H1 (cell line): ENCODE measurements at regions not wholly inside any gene's neighbourhood (a gene's known extent, or its start where the extent isn't known, plus 50 kb on each side); places are given as distances from the start of the nearest gene placed in this dataset.

Experiments used
- CTCF ChIA-PET: fragments of 300-600 bp; sonication (Branson Sonifier 250); formaldehyde crosslinking; loops from one replicate; lab custom pipeline; 2021; ENCODE audit not compliant: partially characterized antibody; lab: Charles Lee
- POLR2A ChIA-PET: fragments of 300-600 bp; sonication (Branson Sonifier 250); formaldehyde crosslinking; loops from one replicate; lab custom pipeline; 2021; ENCODE audit warnings: inconsistent platforms; ENCODE audit not compliant: partially characterized antibody; lab: Charles Lee
- DNase-seq, 2 experiments: peaks; one replicate each; pipeline versions ENCODE4 v3.0.0 to v3.0.0-alpha.2; 2010 to 2022; ENCODE audit warnings: low spot score in 2 of 2, low read depth in 1 of 2, mixed read lengths in 1 of 2
- FAIRE-seq: peaks from 2 replicates; lab custom pipeline; 2011; peaks lifted over from hg19 to GRCh38; lab: Jason Lieb, UNC
- H2AFZ ChIP-seq: 2 replicates; pipeline ENCODE4 v1.8.1; 2012; ENCODE audit warnings: low read length, inconsistent platforms
- H2AK5ac ChIP-seq: 2 replicates; pipeline ENCODE4 v1.6.1; 2013; ENCODE audit warnings: low read depth, low read length
- H2BK120ac ChIP-seq: replicated peaks from 2 replicates; pipeline ENCODE3; 2013; ENCODE audit warnings: low read depth, low read length, inconsistent platforms
- H2BK12ac ChIP-seq: 2 replicates; pipeline ENCODE4 v1.6.1; 2013; ENCODE audit warnings: low read depth, low read length
- H2BK15ac ChIP-seq: 2 replicates; pipeline ENCODE4 v1.6.1; 2013; ENCODE audit warnings: low read length
- H2BK20ac ChIP-seq: 2 replicates; pipeline ENCODE4 v1.6.1; 2013; ENCODE audit warnings: low read length
- H2BK5ac ChIP-seq: 2 replicates; pipeline ENCODE4 v1.6.1; 2013; ENCODE audit warnings: low read depth, low read length
- H3K14ac ChIP-seq: 2 replicates; pipeline ENCODE4 v1.6.1; 2013; ENCODE audit warnings: inconsistent platforms; ENCODE audit not compliant: insufficient read length
- H3K18ac ChIP-seq: 2 replicates; pipeline ENCODE4 v1.6.1; 2013; ENCODE audit warnings: low read length; ENCODE audit errors: extremely low read depth
- H3K23ac ChIP-seq: 2 replicates; pipeline ENCODE4 v1.6.1; 2013; ENCODE audit warnings: inconsistent platforms; ENCODE audit not compliant: insufficient read length
- H3K23me2 ChIP-seq: 2 replicates; pipeline ENCODE4 v1.6.1; 2013; ENCODE audit warnings: low read depth, low read length
- H3K27ac ChIP-seq: 2 replicates; pipeline ENCODE4 v1.6.1; 2011; ENCODE audit warnings: low read depth, low read length, inconsistent platforms
- H3K27me3 ChIP-seq, 4 experiments: replicated peaks in 1 of 4; 1 replicate in 1 of 4; 2 replicates in 3 of 4; pipeline versions ENCODE4 v1.6.1 to v1.8.1; 2011 to 2013; ENCODE audit warnings: low read length in 3 of 4, mild to moderate bottlenecking in 3 of 4, inconsistent platforms in 2 of 4, mixed read lengths in 2 of 4, moderate library complexity in 1 of 4; ENCODE audit not compliant: control insufficient read depth in 3 of 4, insufficient read depth in 3 of 4; ENCODE audit errors: extremely low read depth in 1 of 4
- H3K36me3 ChIP-seq, 4 experiments: 2 replicates each; pipeline versions ENCODE4 v1.6.1 to v1.8.1; 2011 to 2013; ENCODE audit warnings: mild to moderate bottlenecking in 4 of 4, low read length in 3 of 4, moderate library complexity in 2 of 4, control low read depth in 1 of 4, inconsistent platforms in 1 of 4; ENCODE audit not compliant: insufficient read depth in 4 of 4, control insufficient read depth in 2 of 4
- H3K4ac ChIP-seq: replicated peaks from 2 replicates; pipeline ENCODE3; 2013; ENCODE audit warnings: low read length, low read depth, mixed read lengths, inconsistent platforms; ENCODE audit not compliant: insufficient read length
- H3K4me1 ChIP-seq, 4 experiments: replicated peaks in 1 of 4; 1 replicate in 1 of 4; 2 replicates in 3 of 4; pipeline versions ENCODE4 v1.6.1 to v1.8.1; 2011 to 2013; ENCODE audit warnings: low read length in 3 of 4, inconsistent platforms in 2 of 4, mixed read lengths in 1 of 4; ENCODE audit not compliant: insufficient read depth in 4 of 4, control insufficient read depth in 3 of 4
- H3K4me2 ChIP-seq, 2 experiments: 2 replicates each; pipeline versions ENCODE4 v1.6.1 to v1.8.1; 2011 to 2013; ENCODE audit warnings: low read depth in 2 of 2, low read length in 2 of 2, control low read depth in 1 of 2, inconsistent platforms in 1 of 2, mild to moderate bottlenecking in 1 of 2; ENCODE audit not compliant: insufficient read depth in 1 of 2
- H3K4me3 ChIP-seq, 4 experiments: fragments of 200-600, 300-600 bp in 1 of 4; sonication (generic), shearing (Covaris generic), sonication (Bioruptor Twin) in 1 of 4; 2 replicates each; pipeline versions ENCODE4 v1.5.1 to v1.8.1; 2011 to 2016; ENCODE audit warnings: low read length in 4 of 4, low read depth in 3 of 4, control low read depth in 2 of 4, inconsistent platforms in 2 of 4, mild to moderate bottlenecking in 2 of 4, mixed read lengths in 1 of 4, moderate library complexity in 1 of 4; ENCODE audit not compliant: insufficient read depth in 2 of 4; ENCODE audit errors: extremely low read depth in 1 of 4
- H3K56ac ChIP-seq: replicated peaks from 2 replicates; pipeline ENCODE3; 2013; ENCODE audit warnings: low read depth, mild to moderate bottlenecking, mixed read lengths, low read length, inconsistent platforms; ENCODE audit not compliant: insufficient read length
- H3K79me1 ChIP-seq: 2 replicates; pipeline ENCODE4 v1.6.1; 2013; ENCODE audit warnings: low read depth, low read length, control low read depth
- H3K79me2 ChIP-seq, 2 experiments: 2 replicates each; pipeline versions ENCODE4 v1.6.1 to v1.8.1; 2012 to 2013; ENCODE audit warnings: low read length in 2 of 2, mild to moderate bottlenecking in 2 of 2, inconsistent platforms in 1 of 2; ENCODE audit not compliant: insufficient read depth in 2 of 2, control insufficient read depth in 1 of 2
- H3K9ac ChIP-seq, 4 experiments: replicated peaks in 1 of 4; 1 replicate in 1 of 4; 2 replicates in 3 of 4; pipeline versions ENCODE4 v1.6.1 to v1.8.1; 2011 to 2013; ENCODE audit warnings: low read depth in 3 of 4, low read length in 3 of 4, control low read depth in 2 of 4, mild to moderate bottlenecking in 2 of 4, moderate library complexity in 2 of 4, inconsistent platforms in 1 of 4; ENCODE audit errors: extremely low read depth in 1 of 4
- H3K9me3 ChIP-seq, 2 experiments: 2 replicates each; pipeline versions ENCODE4 v1.6.1 to v1.8.1; 2012 to 2013; ENCODE audit warnings: mild to moderate bottlenecking in 2 of 2, moderate library complexity in 2 of 2, control low read depth in 1 of 2, inconsistent platforms in 1 of 2, low read depth in 1 of 2, low read length in 1 of 2, mixed read lengths in 1 of 2; ENCODE audit not compliant: insufficient read depth in 2 of 2
- H4K20me1 ChIP-seq, 2 experiments: replicated peaks in 1 of 2; 2 replicates each; pipeline versions ENCODE3 to v1.8.1; 2011 to 2013; ENCODE audit warnings: inconsistent platforms in 2 of 2, low read length in 2 of 2, mild to moderate bottlenecking in 1 of 2; ENCODE audit not compliant: insufficient read depth in 2 of 2, control insufficient read depth in 1 of 2
- H4K5ac ChIP-seq: 2 replicates; pipeline ENCODE4 v1.6.1; 2013; ENCODE audit warnings: low read length, low read depth, mixed read lengths, inconsistent platforms; ENCODE audit not compliant: insufficient read length
- H4K8ac ChIP-seq: 2 replicates; pipeline ENCODE4 v1.8.0; 2013; ENCODE audit warnings: mild to moderate bottlenecking, moderate library complexity, low read length, inconsistent platforms; ENCODE audit not compliant: insufficient read depth; ENCODE audit errors: extremely low read depth
- H4K91ac ChIP-seq: replicated peaks from 2 replicates; pipeline ENCODE3; 2013; ENCODE audit warnings: low read length, mixed read lengths, inconsistent platforms; ENCODE audit not compliant: insufficient read length
- TF ChIP-seq, protein P1 (sequence below): IDR thresholded peaks from 2 replicates; pipeline ENCODE4 v1.6.1; 2012; ENCODE audit warnings: inconsistent platforms

DNA sequence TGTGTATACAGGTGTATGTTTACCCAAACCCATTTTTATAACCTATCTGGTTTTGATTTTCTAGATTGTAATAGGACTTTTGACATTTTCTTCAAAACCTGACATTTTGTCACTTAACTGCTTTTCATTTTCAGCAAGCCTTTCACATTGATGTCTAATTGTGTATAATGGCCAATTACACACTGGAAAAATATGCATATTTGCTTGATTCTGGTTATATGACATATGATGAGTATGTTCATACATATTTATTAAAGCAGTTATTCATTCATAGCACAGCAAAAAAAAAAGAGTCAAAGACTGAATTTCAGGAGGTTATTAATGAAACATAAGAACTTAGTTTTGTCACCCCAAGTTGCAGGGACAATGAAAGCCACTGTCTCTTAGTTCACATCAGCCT is 307.7 kb upstream of the TNP1 start:
- Histone ChIP-seq H3K4me1 (no peaks in the 10 kb centered on the region), H4K91ac (no peak overlapping the region), H2AK5ac (no peak overlapping the region), H3K79me2 (no peaks in the 10 kb centered on the region), H3K9ac (no peak overlapping the region), H2BK12ac (no peak overlapping the region), H3K4ac (no peak overlapping the region), H2BK15ac (no peak overlapping the region), H3K23ac (no peak overlapping the region), H3K18ac (no peak overlapping the region), H3K9me3 (no peaks in the 10 kb centered on the region), H3K27ac (no peak overlapping the region), H2BK5ac (no peak overlapping the region), H3K4me3 (no peak overlapping the region), H3K27me3 (no peaks in the 10 kb centered on the region), H3K56ac (no peak overlapping the region), H4K8ac (no peak overlapping the region), H4K5ac (no peak overlapping the region), H3K23me2 (no peaks in the 10 kb centered on the region), H2AFZ (no peak overlapping the region), H3K79me1 (no peaks in the 10 kb centered on the region), H4K20me1 (no peaks in the 10 kb centered on the region), H2BK120ac (no peak overlapping the region), H3K36me3 (no peaks in the 10 kb centered on the region), H3K14ac (no peak overlapping the region), H3K4me2 (no peak overlapping the region), H2BK20ac (no peak overlapping the region)
- CTCF ChIA-PET: interaction anchor here (0.5 to 3.7 kb wide), 7 partner anchors 20 to 826 kb away, joined by 3 to 21 read pairs (median 5); partner anchors contain the start of gene IGFBP5
- FAIRE-seq (no peak), DNase-seq (no peak)
- POLR2A ChIA-PET: no interaction called here
- TF ChIP-seq, protein P1, sequence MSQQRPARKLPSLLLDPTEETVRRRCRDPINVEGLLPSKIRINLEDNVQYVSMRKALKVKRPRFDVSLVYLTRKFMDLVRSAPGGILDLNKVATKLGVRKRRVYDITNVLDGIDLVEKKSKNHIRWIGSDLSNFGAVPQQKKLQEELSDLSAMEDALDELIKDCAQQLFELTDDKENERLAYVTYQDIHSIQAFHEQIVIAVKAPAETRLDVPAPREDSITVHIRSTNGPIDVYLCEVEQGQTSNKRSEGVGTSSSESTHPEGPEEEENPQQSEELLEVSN: no peak
